ENCODE measurements at regions not wholly inside any gene's neighbourhood (a gene's known extent, or its start where the extent isn't known, plus 50 kb on each side); places are given as distances from the start of the nearest gene placed in this dataset.

DNA sequence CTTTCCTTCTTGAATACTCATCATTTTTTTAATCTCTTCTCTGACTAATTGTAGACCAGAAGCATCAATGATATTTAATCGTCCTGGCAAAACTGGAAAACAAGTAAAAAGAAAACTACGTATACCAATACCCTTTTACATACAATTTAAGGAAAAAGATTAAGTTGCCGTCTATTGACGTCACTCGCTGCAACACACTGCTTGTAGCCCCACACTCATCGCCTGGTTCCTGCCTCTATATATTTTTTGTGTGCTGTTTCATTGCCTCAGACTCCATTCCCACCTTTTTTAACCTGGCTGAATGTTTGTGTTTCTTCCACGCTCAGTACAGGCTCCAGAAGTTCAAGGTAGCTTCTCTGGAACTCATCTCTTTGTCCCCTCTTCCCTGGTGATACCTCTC is 536.2 kb downstream of the METTL4 start:
- DNase-seq (no peak), ATAC-seq (replicated peaks) (no peak)
- no peaks in the 10 kb centered on the region for H3K27me3 Mint-ChIP-seq
- H3K4me3 Mint-ChIP-seq: no peak overlapping the region
- H3K36me3 Mint-ChIP-seq (ENCODE audit: insufficient read depth): no peaks in the 10 kb centered on the region
- H3K4me1 Mint-ChIP-seq (ENCODE audit: low read depth in 2 of 2): no peaks in the 10 kb centered on the region
- no peak overlapping the region for H3K27ac Mint-ChIP-seq
- no peaks in the 10 kb centered on the region for H3K9me3 Mint-ChIP-seq

DNA sequence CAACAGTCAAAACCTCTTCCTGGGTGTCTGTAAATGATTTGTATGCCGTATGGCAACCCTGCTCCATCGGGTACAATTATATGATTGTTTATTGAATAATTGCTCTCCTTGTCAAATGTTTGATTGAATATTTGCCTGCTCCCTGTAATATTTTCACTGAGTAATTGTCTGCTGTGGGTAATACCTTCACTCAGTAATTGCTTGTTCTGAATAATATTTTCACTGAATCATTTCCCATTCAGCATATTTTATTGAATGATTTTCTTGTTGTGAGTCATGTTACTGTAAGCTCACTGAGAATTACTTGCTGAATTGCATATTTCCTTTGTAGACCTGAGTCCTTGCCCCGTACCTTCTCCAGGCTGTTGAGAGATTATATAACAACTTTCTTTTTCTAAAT is 535.2 kb downstream of the METTL4 start:
- H3K36me3 Mint-ChIP-seq (ENCODE audit: insufficient read depth): no peaks in the 10 kb centered on the region
- ATAC-seq (replicated peaks): no peak
- H3K9me3 Mint-ChIP-seq: no peaks in the 10 kb centered on the region
- H3K4me1 Mint-ChIP-seq (ENCODE audit: low read depth in 2 of 2): no peaks in the 10 kb centered on the region
- H3K27ac Mint-ChIP-seq: no peak overlapping the region
- no peak overlapping the region for H3K4me3 Mint-ChIP-seq
- DNase-seq: no peak
- no peaks in the 10 kb centered on the region for H3K27me3 Mint-ChIP-seq

DNA sequence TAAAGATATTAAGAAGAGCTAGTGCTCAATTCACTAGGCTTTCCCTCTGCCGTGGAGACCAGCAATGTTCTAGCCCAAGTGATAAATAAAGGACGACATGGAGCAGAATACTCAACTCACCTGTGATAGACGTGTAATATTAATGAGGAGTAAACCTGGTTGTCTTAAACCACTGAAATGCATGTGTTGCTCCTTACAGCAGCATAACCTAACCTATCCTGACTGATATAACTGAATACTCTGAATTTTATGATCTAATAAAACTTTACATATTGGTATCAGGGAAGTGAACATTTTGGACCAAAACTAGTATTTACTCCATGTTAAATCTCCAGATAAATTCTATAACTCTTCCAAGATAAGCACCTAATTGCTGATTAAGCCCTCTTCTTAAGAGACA is 531.0 kb downstream of the METTL4 start:
- ATAC-seq (replicated peaks) (no peak), DNase-seq (no peak)
- Mint-ChIP-seq H3K4me1 (ENCODE audit: low read depth in 2 of 2) (no peaks in the 10 kb centered on the region), H3K27ac (no peak overlapping the region), H3K9me3 (peaks cover 0 to 14% of the 10 kb centered on the region in 2 donors), H3K27me3 (no peaks in the 10 kb centered on the region), H3K36me3 (ENCODE audit: insufficient read depth) (no peaks in the 10 kb centered on the region), H3K4me3 (no peak overlapping the region)

DNA sequence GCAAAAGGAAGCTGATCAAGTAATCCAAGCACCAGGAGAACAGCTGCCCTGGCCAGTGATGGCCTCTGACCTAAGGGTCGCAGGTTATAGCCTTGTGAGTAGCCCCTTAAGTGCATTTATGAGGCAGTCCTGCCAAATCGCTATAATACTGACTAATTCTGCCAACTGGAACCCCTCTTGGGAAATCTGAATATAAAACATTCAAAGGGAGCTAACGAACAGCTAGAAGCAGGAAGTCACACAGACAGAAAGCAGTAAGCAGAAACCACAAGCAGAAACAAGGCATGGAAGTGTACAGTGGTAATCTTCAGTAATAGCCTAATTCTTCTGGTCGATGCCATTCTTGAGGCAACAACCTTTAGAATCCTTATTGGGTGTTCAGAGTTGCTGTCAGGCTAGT is 521.3 kb downstream of the METTL4 start:
- H3K4me1 Mint-ChIP-seq (ENCODE audit: low read depth in 2 of 2): no peaks in the 10 kb centered on the region
- no peaks in the 10 kb centered on the region for H3K9me3 Mint-ChIP-seq
- no peaks in the 10 kb centered on the region for H3K27me3 Mint-ChIP-seq
- DNase-seq (no peak), ATAC-seq (replicated peaks) (no peak)
- H3K27ac Mint-ChIP-seq: no peak overlapping the region
- no peaks in the 10 kb centered on the region for H3K36me3 Mint-ChIP-seq (ENCODE audit: insufficient read depth)
- no peak overlapping the region for H3K4me3 Mint-ChIP-seq

DNA sequence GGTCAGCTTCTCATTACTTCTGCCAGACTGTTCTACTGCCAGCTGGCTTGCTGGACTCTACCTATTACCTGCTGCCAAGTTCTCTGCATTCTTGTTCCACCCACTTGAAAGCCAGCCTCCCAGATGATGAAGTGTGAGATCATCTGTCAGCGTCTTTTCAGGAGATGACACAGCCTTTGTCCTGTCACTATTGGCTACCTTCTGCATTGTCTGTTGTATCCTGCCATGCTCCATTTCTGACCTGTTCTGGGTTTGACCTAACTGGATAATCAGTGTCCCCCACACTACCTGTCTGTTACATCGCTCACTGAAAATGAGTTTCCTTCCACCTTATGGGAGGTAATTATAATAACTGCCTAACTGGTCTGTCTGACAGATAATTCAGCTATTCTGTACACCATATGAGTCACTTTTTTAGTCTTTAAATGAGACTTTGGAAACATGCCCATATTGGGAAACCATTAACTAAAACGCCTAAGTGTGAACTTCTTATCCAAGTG is 520.6 kb downstream of the METTL4 start:
- ATAC-seq (replicated peaks) (no peak), DNase-seq (no peak)
- H3K4me3 Mint-ChIP-seq: no peak overlapping the region
- H3K36me3 Mint-ChIP-seq (ENCODE audit: insufficient read depth): no peaks in the 10 kb centered on the region
- H3K4me1 Mint-ChIP-seq (ENCODE audit: low read depth in 2 of 2): no peaks in the 10 kb centered on the region
- H3K9me3 Mint-ChIP-seq: no peaks in the 10 kb centered on the region
- H3K27ac Mint-ChIP-seq: no peak overlapping the region
- H3K27me3 Mint-ChIP-seq: no peaks in the 10 kb centered on the region

DNA sequence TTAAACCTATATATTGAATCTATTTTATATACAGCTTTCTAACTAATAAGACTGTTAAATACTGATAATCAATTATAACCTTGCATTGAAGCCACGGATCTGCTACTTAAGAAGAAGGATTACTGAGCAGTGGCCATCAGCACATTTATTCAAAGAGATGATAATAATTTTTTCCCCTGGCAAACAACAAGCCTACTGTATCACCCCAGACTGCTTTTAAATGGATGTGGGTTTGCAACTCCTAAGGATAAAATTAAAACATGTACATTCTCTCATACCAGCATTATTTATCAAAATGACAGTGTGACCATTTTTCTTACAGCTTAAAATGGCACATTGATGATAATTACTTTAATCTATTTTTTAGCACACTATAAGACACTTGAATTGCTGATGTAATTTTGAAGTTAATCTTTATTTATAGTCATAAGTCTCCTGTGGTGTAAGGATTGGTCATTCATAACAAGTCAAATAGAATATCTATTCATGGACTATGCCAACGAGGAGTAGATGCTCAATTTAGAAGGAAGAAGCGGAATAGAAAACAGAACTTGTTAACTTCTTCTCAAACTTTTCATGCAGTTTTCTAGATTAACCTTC is 517.7 kb downstream of the METTL4 start:
- Mint-ChIP-seq H3K9me3 (no peaks in the 10 kb centered on the region), H3K4me3 (no peak overlapping the region), H3K27me3 (no peaks in the 10 kb centered on the region), H3K27ac (no peak overlapping the region), H3K4me1 (ENCODE audit: low read depth in 2 of 2) (no peaks in the 10 kb centered on the region), H3K36me3 (ENCODE audit: insufficient read depth) (no peaks in the 10 kb centered on the region)
- ATAC-seq (replicated peaks): no peak
- DNase-seq: no peak

DNA sequence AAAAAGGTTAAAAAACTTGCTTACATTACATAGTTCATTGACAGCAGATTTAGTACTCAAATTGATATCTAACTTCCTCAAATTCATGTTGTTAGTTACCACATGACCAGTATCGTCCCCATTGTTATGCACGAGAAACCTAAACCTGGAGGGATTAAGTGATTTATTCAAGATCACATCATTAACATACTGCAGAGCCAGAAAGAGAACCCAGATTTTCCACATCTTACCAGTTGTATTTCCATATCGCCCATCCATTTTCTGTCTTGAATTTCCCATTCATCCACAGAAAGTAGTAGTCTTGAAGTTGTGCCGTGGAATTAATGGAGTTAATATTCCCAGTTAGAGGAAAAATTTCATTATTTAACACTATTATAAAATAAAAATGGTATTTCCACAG is 512.0 kb downstream of the METTL4 start:
- Mint-ChIP-seq H3K4me3 (no peak overlapping the region), H3K9me3 (peaks cover 0 to 3% of the 10 kb centered on the region in 2 donors), H3K36me3 (ENCODE audit: insufficient read depth) (no peaks in the 10 kb centered on the region), H3K27me3 (no peaks in the 10 kb centered on the region), H3K27ac (no peak overlapping the region), H3K4me1 (ENCODE audit: low read depth in 2 of 2) (no peaks in the 10 kb centered on the region)
- no peak for ATAC-seq (replicated peaks)
- DNase-seq: no peak

DNA sequence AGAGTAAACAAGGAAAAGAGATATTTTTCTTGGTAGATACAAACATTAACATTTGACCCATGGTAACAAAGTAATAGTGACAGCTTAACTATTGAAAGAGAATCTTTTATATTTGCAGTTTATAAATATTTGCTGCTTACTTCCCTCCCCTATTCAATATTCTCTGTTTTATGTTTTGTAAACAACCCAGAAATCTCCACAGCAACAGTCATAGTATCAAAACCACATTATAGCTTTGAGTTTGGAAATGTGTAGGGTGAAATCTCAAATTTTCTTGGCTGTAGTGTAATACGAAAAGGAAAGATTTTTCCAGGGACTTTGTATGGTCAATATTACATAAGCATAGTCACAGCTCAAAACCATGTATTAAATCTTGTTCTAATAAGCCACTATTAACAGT is 511.2 kb downstream of the METTL4 start:
- Mint-ChIP-seq H3K9me3 (peaks cover 1 to 10% of the 10 kb centered on the region in 2 donors), H3K4me3 (no peak overlapping the region)
- no peak for DNase-seq

DNA sequence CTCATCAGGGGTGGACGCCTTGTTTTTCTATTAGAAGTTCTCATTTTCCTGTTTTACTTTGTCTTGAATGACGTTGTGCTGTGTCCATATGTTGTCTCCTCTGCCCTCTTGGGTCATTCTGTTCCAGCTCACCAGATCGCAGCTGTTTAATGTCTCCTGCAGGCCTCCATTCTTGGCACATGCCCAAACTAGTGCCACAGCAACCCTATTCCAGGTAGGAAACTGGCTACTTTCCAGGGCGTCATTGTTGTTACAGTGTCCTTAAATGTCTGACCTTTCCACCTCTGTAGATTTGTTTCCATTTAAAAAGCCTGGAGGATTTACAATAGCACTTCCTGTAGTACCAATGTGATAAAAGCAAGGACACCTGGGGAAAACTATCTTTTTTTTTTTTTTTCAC is 500.7 kb downstream of the METTL4 start:
- H3K27me3 Mint-ChIP-seq: no peaks in the 10 kb centered on the region
- H3K9me3 Mint-ChIP-seq: peaks cover 0 to 6% of the 10 kb centered on the region in 2 donors
- no peak overlapping the region for H3K27ac Mint-ChIP-seq
- DNase-seq (no peak), ATAC-seq (replicated peaks) (no peak)
- no peaks in the 10 kb centered on the region for H3K4me1 Mint-ChIP-seq (ENCODE audit: low read depth in 2 of 2)
- no peaks in the 10 kb centered on the region for H3K36me3 Mint-ChIP-seq (ENCODE audit: insufficient read depth)
- H3K4me3 Mint-ChIP-seq: no peak overlapping the region

More for the DNA sequence above, 511.2 kb downstream of the METTL4 start:
- no peaks in the 10 kb centered on the region for H3K27me3 Mint-ChIP-seq
- no peaks in the 10 kb centered on the region for H3K4me1 Mint-ChIP-seq (ENCODE audit: low read depth in 2 of 2)
- ATAC-seq (replicated peaks): no peak
- no peak overlapping the region for H3K27ac Mint-ChIP-seq
- H3K36me3 Mint-ChIP-seq (ENCODE audit: insufficient read depth): no peaks in the 10 kb centered on the region

DNA sequence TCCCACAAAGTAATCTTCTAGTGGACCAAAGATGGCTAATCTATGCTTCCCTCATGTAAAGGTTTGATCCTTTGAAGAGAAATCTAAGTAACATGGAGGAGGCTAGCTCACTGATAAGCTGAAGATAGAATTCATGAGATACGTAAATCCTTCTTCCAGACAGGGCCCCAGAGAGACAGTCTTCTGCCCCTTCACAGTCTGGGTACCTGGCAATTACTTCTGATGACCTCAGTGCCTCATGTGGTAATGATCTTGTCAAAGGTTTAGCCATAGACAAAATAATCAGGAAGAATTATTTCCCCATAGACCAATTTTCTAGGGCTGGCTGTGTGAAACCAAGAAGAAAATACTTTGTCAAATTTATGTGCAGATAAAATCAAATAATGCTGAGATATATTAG is 495.8 kb downstream of the METTL4 start:
- no peak overlapping the region for H3K27ac Mint-ChIP-seq
- no peak overlapping the region for H3K4me3 Mint-ChIP-seq
- DNase-seq (no peak), ATAC-seq (replicated peaks) (no peak)
- no peaks in the 10 kb centered on the region for H3K27me3 Mint-ChIP-seq
- H3K36me3 Mint-ChIP-seq (ENCODE audit: insufficient read depth): no peaks in the 10 kb centered on the region
- H3K4me1 Mint-ChIP-seq (ENCODE audit: low read depth in 2 of 2): no peaks in the 10 kb centered on the region
- H3K9me3 Mint-ChIP-seq: peaks cover 0 to 6% of the 10 kb centered on the region in 2 donors

DNA sequence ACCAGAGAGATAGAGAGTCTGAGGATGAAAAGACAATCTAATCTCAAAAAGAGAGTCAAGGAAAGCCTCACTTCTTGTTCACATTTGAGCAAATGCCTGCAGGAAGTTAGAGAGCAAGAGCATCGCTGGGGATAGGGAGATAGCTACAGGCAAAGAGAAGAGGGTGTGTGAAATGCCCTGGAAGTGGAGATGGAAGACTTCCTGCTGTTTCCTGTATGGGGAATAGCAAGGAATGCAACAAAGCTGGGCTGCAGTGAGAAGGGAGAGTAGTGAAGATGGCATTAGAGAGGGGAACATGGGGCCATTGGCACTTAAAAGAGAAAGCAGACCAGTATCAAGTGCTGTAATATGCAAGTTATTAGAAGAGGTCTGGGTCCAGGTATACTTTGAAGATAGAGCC is 488.6 kb downstream of the METTL4 start:
- ATAC-seq (replicated peaks) (no peak), DNase-seq (no peak)
- H3K27me3 Mint-ChIP-seq: no peaks in the 10 kb centered on the region
- H3K4me1 Mint-ChIP-seq (ENCODE audit: low read depth in 2 of 2): no peaks in the 10 kb centered on the region
- no peak overlapping the region for H3K4me3 Mint-ChIP-seq
- no peaks in the 10 kb centered on the region for H3K9me3 Mint-ChIP-seq
- no peaks in the 10 kb centered on the region for H3K36me3 Mint-ChIP-seq (ENCODE audit: insufficient read depth)
- no peak overlapping the region for H3K27ac Mint-ChIP-seq

DNA sequence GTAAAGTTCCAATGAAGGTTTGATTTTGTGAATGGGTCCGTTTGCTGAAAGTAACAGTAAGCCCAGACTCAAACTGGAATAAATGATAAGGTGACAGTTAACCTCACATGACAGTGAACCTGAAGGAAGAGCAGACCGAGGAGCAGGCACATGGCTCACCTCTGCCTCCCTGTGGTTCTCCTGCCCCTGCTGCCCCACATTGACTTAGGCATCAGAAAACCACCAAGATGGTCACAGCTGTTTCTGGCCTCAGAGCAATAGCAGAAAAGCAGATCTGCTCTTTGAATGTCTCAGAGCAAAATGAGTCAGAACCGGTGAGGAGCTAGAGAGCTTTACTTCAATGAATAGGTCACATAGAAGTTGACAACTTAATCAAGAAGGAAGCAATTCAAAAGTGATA is 487.6 kb downstream of the METTL4 start:
- no peaks in the 10 kb centered on the region for H3K4me1 Mint-ChIP-seq (ENCODE audit: low read depth in 2 of 2)
- H3K27me3 Mint-ChIP-seq: no peaks in the 10 kb centered on the region
- ATAC-seq (replicated peaks): no peak
- no peaks in the 10 kb centered on the region for H3K36me3 Mint-ChIP-seq (ENCODE audit: insufficient read depth)
- no peak overlapping the region for H3K4me3 Mint-ChIP-seq
- DNase-seq: no peak
- no peaks in the 10 kb centered on the region for H3K9me3 Mint-ChIP-seq
- H3K27ac Mint-ChIP-seq: no peak overlapping the region

DNA sequence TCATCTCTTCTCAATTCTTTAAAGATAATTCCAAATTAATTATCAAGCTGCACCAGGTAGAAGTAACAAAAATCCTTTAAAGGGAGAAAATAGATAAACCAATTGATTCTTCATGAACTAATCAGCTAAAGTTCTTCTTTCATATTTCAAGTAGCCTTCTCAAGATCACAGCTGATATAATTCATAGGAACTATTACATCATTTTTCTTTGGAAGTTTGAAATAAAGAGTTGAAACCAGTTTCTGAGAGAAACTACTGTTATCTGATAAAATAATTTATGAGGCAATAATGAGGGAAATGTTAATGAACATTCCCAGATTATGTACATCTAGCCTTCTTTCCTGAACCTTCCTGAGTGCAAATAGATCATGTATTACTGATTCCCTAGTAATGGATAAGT is 484.9 kb downstream of the METTL4 start:
- H3K27ac Mint-ChIP-seq: no peak overlapping the region
- H3K36me3 Mint-ChIP-seq (ENCODE audit: insufficient read depth): no peaks in the 10 kb centered on the region
- H3K4me1 Mint-ChIP-seq (ENCODE audit: low read depth in 2 of 2): no peaks in the 10 kb centered on the region
- H3K4me3 Mint-ChIP-seq: no peak overlapping the region
- DNase-seq (no peak), ATAC-seq (replicated peaks) (no peak)
- H3K9me3 Mint-ChIP-seq: no peaks in the 10 kb centered on the region
- no peaks in the 10 kb centered on the region for H3K27me3 Mint-ChIP-seq

DNA sequence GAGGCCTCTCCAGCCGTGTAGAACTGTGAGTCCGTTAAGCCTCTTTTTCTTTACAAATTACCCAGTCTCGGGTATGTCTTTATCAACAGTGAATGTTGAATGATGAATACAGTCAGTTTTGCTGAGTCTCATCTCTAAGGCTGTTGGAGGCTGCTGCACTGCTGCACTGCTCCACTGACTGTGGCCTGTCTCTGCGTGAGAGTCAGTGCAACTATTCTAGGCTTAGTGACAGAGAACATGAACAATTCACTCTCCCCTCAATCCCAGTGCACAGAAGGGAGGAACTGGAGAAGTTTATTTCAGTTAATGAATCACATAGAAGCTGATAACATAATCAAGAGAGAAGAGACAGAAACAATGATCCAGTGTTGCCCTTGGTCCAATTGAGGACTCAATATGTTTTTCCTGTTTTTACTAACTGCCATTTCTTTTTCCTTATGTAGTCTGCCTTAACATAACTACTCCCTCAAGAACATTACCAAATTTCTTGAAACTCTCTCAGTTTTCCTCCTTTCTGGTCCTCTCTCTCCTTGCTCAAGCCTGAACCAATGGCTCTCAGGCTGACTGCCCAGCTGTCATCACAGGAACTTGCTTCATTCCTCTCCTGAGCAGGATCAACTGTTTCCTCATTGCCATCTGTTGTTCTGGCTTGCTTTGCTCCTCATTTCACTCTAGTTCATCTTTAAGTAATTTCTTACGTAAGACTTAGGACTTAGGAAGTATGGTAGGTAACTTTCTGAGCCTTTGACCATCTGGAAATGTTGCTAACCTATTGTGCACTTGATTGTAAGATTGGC is 483.2 kb downstream of the METTL4 start:
- no peaks in the 10 kb centered on the region for H3K36me3 Mint-ChIP-seq (ENCODE audit: insufficient read depth)
- no peaks in the 10 kb centered on the region for H3K27me3 Mint-ChIP-seq
- no peak for DNase-seq
- no peaks in the 10 kb centered on the region for H3K4me1 Mint-ChIP-seq (ENCODE audit: low read depth in 2 of 2)
- H3K27ac Mint-ChIP-seq: no peak overlapping the region
- H3K4me3 Mint-ChIP-seq: no peak overlapping the region
- no peaks in the 10 kb centered on the region for H3K9me3 Mint-ChIP-seq
- ATAC-seq (replicated peaks): no peak

All from effector memory CD8-positive, alpha-beta T cell (primary cell).